ENCODE measurements at regions not wholly inside any gene's neighbourhood (a gene's known extent, or its start where the extent isn't known, plus 50 kb on each side); places are given as distances from the start of the nearest gene placed in this dataset.

DNA sequence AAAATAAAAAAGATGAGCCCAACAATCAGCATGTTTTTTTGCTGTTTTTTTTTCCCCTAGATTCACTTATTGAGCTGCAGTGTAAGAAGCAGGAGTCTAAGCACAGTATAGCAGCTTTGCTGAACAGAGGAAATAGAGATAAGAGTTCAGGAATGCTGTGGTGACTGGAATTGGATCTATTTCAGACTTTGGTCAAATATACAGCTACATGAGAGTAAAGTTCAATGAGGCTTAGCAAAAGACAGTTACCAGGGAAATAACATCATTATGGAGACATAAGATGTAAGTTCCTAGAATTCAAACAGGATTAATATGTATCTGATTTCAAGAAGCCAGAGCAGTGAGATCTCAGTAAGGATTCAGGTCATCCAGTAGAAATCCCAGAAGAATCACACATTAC is 613.0 kb downstream of the RPS29 start:
- no peak for ATAC-seq
- no peaks in the 10 kb centered on the region for H3K9me3 ChIP-seq (ENCODE audit: control insufficient read depth in 1 of 2, insufficient read depth in 1 of 2, low read depth in 1 of 2, low read length in 2 of 2)
- RAD21 ChIA-PET (ENCODE audit: low non-redundant PET in 1 of 2, low total read pairs in 2 of 2, uncharacterized antibody in 2 of 2, unreplicated experiment in 2 of 2): no interaction called here
- H3K9ac ChIP-seq (ENCODE audit: low read length): no peak overlapping the region
- CTCF ChIA-PET: no interaction called here
- POLR2A ChIA-PET: no interaction called here
- H3K27ac ChIP-seq (ENCODE audit: low read depth, low read length): no peak overlapping the region
- intact Hi-C loops (cut with micrococcal nuclease): no loop called here
- H3K36me3 ChIP-seq (ENCODE audit: control insufficient read depth in 1 of 2, insufficient read depth in 2 of 2, low read length in 2 of 2): no peaks in the 10 kb centered on the region
- no peak overlapping the region for H3K4me3 ChIP-seq (replicated peaks in 1 of 2; ENCODE audit: low read depth in 1 of 2, low read length in 2 of 2)
- no peak overlapping the region for H2AFZ ChIP-seq (ENCODE audit: low read depth, low read length, poor library complexity, severe bottlenecking)
- no peaks in the 10 kb centered on the region for H3K27me3 ChIP-seq (ENCODE audit: insufficient read depth, low read length)
- H3K9me2 ChIP-seq (ENCODE audit: insufficient read depth): no peaks in the 10 kb centered on the region
- DNase-seq (ENCODE audit: low read depth, low spot score): no peak
- no peak for TF ChIP-seq EZH2phosphoT487 (IDR thresholded peaks at IDR 0.05; ENCODE audit: borderline replicate concordance)
- TF ChIP-seq ZNF274 (IDR thresholded peaks at IDR 0.05; ENCODE audit: low read depth, low read length): no peak
- H3K79me2 ChIP-seq (ENCODE audit: insufficient read depth, low read length): no peaks in the 10 kb centered on the region
- no peaks in the 10 kb centered on the region for H4K20me1 ChIP-seq (ENCODE audit: insufficient read depth)
- H3K4me2 ChIP-seq (ENCODE audit: low read length): no peak overlapping the region
- H3K4me1 ChIP-seq (ENCODE audit: control insufficient read depth in 1 of 2, insufficient read depth in 2 of 2, low read length in 2 of 2): no peaks in the 10 kb centered on the region
- no TSS peak for BruUV-seq (replicated peaks)

DNA sequence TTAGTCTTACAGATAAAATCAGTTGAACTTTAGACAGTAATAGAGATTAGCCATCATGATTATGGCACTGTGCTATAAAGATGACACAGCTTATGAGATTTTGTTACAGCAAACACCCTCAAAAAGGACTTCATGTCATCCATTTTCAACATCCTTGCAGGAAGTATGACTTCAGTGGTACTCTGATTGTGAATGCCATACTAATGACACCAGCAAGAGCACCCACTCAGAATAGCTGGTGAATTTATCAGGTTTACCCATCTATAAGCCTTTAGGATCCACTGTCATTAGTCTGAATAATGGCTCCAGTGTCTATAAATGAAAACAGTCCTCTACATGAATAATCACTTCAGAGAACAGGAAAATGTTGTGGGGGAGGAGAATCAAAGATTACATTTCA is 615.2 kb downstream of the RPS29 start:
- Histone ChIP-seq H3K9ac (ENCODE audit: low read length) (no peak overlapping the region), H3K36me3 (ENCODE audit: control insufficient read depth in 1 of 2, insufficient read depth in 2 of 2, low read length in 2 of 2) (no peaks in the 10 kb centered on the region), H3K4me1 (ENCODE audit: control insufficient read depth in 1 of 2, insufficient read depth in 2 of 2, low read length in 2 of 2) (no peaks in the 10 kb centered on the region), H3K9me2 (ENCODE audit: insufficient read depth) (no peaks in the 10 kb centered on the region), H3K9me3 (ENCODE audit: control insufficient read depth in 1 of 2, insufficient read depth in 1 of 2, low read depth in 1 of 2, low read length in 2 of 2) (no peaks in the 10 kb centered on the region), H4K20me1 (ENCODE audit: insufficient read depth) (no peaks in the 10 kb centered on the region), H3K79me2 (ENCODE audit: insufficient read depth, low read length) (no peaks in the 10 kb centered on the region), H3K27me3 (ENCODE audit: insufficient read depth, low read length) (no peaks in the 10 kb centered on the region), H3K27ac (ENCODE audit: low read depth, low read length) (no peak overlapping the region), H3K4me2 (ENCODE audit: low read length) (no peak overlapping the region), H3K4me3 (replicated peaks in 1 of 2; ENCODE audit: low read depth in 1 of 2, low read length in 2 of 2) (no peak overlapping the region), H2AFZ (ENCODE audit: low read depth, low read length, poor library complexity, severe bottlenecking) (no peak overlapping the region)
- ChIA-PET POLR2A (no interaction called here), RAD21 (ENCODE audit: low non-redundant PET in 1 of 2, low total read pairs in 2 of 2, uncharacterized antibody in 2 of 2, unreplicated experiment in 2 of 2) (no interaction called here), CTCF (no interaction called here)
- BruUV-seq (replicated peaks): no TSS peak
- ATAC-seq (no peak), DNase-seq (ENCODE audit: low read depth, low spot score) (no peak)
- TF ChIP-seq EGR1 (IDR thresholded peaks at IDR 0.05; ENCODE audit: low read depth) (no peak), CEBPB (IDR thresholded peaks at IDR 0.05; ENCODE audit: low read depth) (no peak)
- TF ChIP-seq, protein P1, sequence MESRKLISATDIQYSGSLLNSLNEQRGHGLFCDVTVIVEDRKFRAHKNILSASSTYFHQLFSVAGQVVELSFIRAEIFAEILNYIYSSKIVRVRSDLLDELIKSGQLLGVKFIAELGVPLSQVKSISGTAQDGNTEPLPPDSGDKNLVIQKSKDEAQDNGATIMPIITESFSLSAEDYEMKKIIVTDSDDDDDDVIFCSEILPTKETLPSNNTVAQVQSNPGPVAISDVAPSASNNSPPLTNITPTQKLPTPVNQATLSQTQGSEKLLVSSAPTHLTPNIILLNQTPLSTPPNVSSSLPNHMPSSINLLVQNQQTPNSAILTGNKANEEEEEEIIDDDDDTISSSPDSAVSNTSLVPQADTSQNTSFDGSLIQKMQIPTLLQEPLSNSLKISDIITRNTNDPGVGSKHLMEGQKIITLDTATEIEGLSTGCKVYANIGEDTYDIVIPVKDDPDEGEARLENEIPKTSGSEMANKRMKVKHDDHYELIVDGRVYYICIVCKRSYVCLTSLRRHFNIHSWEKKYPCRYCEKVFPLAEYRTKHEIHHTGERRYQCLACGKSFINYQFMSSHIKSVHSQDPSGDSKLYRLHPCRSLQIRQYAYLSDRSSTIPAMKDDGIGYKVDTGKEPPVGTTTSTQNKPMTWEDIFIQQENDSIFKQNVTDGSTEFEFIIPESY (IDR thresholded peaks at IDR 0.05; ENCODE audit: extremely low read depth, insufficient replicate concordance, low read length): no peak
- intact Hi-C loops (cut with micrococcal nuclease): no loop called here
